Fibroblast of gingiva (primary cell): ENCODE measurements at regions not wholly inside any gene's neighbourhood (a gene's known extent, or its start where the extent isn't known, plus 50 kb on each side); places are given as distances from the start of the nearest gene placed in this dataset.
A peak's percentile ranks its signal among the peaks of the same experiment; 100 is the strongest.

Experiments
- DNase-seq: peaks from one replicate; pipeline ENCODE4 v3.0.0-alpha.2; 2011; ENCODE audit warnings: low read depth

DNA sequence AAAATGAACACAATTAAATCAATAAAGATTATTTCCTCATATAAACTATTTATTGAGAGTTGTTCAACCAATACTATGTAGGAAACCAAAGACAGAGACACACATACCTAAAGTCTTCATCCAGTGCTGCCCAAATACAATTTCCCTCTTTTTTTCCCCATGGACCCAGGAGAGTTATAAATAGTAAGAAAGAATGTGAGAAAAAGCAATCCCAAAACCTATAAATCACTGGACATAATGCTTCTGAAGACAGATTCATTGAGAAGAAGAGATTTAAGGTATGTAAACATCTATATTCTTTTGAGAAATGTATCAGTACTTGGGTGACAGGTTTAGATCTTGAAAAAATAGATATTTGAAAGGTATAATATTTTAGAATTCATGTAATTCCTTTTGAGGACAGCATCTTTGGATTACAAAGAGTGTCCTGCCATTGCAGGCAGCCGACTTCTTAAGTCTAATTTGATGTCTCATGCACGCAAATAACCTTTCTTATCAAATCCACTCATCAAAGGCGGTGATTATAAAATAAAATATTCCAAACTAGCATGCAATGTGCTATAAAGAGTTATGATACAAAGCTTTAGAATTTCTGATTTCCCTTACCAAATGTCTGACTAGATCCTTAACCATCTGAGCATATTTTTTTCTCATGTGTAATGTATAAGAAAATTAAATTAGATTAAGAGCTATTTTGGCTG is 739.4 kb downstream of the LIG4 start:
- no peak for DNase-seq

DNA sequence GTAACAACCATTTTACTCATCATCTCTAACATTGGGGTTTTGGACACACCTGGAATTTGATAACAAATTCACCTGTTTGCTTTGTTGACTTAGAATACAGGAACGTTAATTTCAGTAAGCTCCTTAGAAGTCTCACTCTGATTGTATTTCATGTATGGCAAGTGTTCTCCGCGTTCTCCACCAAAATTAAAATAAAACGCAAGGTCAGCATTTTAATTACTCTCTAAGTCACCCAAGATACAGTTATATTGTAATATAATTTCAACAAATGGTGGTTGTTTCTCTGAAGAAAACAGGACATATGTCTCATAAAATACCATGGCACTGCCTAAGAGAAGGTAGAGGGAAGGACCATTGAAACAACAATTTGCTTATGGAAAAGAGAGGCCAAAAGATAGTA is 742.1 kb downstream of the LIG4 start:
- no peak for DNase-seq

- no peak for DNase-seq
Observed at GRCh38 chr13:107466326-107467099, 748.8 kb downstream of the LIG4 start.

- DNase-seq: no peak
Observed at GRCh38 chr13:107462501-107462900, 752.8 kb downstream of the LIG4 start.

GRCh38 chr13:107461751-107462150 is 753.6 kb downstream of the LIG4 start:
- peak; percentile 31 for DNase-seq

- no peak for DNase-seq
Observed at GRCh38 chr13:107459430-107459829, 755.9 kb downstream of the LIG4 start.

- DNase-seq: no peak
Observed at GRCh38 chr13:107458269-107458668, 757.1 kb downstream of the LIG4 start.

DNA sequence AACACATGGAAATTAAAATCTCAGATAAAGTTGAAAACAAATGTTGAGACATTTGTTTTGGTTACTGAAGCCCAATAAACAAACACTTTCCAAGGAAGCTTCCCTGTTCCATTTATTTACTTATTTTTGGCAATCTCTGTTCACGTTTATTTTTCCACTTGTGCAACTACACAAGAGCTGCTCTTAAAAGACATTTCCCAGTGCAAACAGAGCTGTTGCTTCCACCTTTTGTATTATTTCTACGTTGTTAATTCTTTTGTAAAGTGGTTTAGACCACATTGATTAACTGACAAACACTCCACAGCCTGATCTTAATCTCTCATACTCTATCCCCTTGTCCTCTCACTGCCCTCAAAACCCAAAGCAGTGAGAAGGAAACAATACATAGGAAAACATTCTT is 757.6 kb downstream of the LIG4 start:
- no peak for DNase-seq

DNA sequence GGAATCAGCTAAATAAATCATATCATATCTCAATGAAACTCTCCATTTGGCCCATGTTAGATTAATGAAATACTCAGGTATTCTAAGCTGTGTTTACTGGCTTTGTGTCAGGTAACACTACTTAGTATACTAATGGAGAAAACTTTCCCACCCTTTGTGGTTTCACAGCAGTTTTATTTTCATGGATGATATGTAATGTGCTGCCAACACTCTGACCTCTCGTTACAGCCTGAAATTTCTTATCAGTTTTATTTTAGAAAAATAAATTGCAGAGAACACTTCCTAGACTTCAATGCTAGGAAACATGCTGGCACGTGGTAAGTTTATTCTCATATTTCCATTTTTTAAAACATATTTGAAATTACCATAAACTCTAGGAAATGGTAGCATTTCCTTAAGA is 758.9 kb downstream of the LIG4 start:
- no peak for DNase-seq

GRCh38 chr13:107452833-107453232 is 762.5 kb downstream of the LIG4 start:
- DNase-seq: no peak

DNA sequence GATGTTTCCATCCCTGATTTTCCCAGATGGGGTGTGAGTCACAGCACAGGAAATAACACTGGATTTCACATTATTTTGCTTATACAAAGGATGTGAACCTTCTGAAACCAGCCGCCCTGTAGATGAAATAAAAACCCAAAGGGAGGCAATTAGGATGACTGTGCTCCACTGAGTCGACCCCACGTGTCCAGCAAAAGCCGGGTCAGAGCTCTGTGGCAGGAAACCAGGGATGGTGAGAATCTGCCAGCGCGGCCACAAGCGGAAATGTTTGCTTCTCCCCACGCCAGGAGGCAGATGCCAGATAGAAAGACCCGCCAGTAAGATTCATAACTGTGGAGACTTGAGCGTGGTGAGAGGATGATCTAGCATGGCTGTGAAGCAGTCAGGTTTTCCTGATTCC is 764.4 kb downstream of the LIG4 start:
- DNase-seq: peak; percentile 94

DNA sequence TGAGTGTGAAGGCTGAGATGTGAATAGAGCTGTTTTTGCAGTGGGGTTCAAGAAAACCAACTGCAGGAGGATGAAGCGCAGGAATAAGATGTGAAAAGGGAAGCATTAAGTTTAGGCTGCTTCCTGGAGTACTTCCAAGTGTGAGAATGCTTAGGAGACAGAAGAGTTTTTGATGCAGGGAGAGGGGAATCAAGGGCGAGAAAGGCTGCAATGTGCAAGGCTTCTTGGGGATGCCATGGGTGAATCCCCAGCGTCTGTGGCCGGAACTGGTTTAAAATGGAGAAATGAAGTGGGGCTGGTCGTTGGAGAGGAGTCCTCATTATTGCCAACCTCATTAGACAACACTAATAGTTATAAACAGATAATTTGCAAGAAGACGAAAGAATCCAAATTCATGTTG is 764.9 kb downstream of the LIG4 start:
- DNase-seq: no peak

DNA sequence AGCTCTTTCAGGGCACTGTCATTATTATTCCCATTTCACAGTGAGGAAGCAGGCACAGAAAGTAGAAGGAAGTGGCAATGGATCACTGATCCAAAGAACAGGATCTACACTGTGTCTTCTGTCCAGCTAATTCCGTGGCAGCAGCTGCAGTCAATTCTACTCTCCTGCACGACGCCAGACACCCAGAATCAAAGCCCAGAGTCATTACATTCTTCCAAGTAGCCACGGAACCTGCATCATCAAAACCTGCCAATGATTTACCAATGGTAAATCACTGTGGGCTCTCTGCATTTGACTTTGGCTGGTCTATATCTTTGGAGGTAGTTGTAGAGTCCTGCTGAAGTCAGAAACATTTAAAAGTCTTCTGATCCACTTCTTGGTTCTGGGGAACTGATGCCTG is 767.7 kb downstream of the LIG4 start:
- no peak for DNase-seq

DNA sequence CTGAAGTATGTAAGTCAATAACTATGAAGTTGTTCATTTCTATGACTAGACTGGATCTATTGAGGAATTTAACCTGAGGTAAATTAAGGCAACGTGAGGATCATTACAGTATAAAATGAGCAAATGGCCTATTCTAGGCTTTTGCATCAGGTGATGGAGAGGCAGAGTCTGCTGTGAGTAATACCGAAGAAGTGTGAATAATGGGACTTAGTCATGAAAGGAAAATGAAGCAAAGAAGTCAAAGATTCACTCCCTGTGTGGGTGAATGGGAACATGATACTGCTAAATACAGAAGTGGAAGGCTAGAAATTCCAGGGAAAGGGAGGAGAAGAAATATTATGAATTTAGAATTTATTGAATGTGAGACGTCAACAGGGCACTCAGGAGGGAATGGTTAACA is 774.1 kb downstream of the LIG4 start:
- peak; percentile 6 for DNase-seq

DNA sequence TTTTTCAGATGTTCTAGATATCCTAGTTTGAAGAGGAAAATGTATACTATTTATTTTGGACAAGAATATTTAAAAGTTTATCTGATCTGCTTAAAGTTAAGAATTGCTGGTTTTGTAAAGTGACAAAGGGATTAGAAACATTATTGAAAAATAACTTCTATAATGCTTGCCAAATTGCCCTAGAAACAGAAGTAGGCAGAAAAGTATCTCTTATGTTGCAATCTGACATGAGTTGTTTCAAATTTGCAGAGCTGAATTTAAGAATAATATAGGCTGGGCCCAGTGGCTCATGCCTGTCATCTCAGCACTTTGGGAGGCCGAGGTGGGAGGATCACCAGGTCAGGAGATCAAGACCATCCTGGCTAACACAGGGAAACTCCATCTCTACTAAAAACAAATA is 777.1 kb downstream of the LIG4 start:
- DNase-seq: peak; percentile 17

GRCh38 chr13:107434347-107434746 is 781.0 kb downstream of the LIG4 start:
- no peak for DNase-seq

- DNase-seq: no peak
Observed at GRCh38 chr13:107427536-107427935, 787.8 kb downstream of the LIG4 start.

DNA sequence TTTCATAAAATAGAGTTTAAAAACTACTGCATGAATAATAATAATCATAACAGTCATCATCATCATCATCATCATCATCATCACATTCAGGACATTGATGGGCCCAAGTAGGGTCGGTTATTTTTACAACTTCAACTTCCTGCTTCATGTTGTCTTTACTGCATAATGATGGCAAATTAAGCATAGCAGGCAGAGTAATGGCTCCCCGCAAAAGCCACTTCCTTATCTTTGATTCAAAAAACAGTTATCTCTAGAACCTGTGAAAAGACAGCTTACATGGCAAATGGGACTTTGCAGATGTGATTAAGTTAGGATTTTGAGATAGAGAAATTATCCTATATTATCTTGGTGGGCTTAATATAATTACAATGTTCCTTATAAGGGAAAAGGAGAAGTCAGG is 792.9 kb downstream of the LIG4 start:
- DNase-seq: no peak

DNA sequence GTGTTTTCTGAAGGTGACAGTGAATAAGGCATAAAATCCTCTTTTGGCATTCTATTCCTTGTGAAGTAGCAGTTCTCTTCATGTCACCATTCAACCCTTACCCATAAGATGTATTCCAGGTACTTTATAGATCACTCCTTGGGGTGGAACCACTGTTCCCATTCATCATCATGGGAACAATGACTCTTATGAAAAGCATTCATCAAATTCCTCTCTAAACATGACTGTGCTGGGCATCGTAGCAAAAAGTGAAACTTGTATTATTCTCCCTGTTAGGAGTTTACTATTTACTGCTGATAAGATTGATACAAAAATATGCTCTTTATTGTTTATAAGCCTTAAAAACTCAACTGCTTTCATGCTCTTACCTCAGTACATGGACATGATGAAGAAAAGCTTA is 793.4 kb downstream of the LIG4 start:
- DNase-seq: no peak

DNA sequence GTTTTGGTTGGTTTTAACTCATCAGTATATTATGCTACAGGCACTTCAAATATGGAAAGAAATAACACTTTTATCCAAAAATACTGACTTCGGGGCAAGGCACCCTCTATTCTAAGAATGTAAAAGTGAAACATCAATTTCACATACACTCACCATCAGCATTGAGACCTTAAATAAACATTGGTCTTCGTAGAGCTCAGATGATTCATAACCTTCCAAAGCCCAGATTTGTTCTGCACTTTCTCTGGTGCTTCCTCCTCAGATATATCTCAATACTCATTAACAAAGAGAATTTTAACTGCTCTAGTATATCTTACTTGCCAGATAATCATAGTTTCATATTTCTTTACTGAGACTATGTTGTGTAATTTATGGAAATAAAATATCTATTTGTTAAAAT is 794.3 kb downstream of the LIG4 start:
- no peak for DNase-seq

DNA sequence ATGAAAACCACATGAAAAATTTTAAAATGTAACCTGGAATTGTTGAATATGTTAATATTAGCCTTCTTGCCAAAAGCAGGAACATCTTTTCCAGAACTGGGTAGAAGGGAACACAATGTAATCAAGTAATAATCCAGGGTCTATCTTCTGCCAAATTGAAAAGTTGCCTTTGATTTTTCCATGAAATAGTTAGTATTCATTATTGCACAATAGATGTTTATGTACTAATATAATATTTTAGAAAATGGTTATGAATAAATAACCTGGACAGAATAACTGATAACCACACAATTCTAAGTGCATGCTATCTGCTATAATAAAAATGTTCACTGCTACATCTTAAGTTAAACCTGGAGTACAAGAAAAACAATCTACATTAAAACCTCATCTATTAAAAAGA is 802.3 kb downstream of the LIG4 start:
- no peak for DNase-seq

GRCh38 chr13:107407074-107407473 is 808.3 kb downstream of the LIG4 start:
- no peak for DNase-seq

- no peak for DNase-seq
Observed at GRCh38 chr13:107395927-107396662, 819.2 kb downstream of the LIG4 start.
